Duodenal mucosa (tissue), 2 donors: ENCODE measurements at regions not wholly inside any gene's neighbourhood (a gene's known extent, or its start where the extent isn't known, plus 50 kb on each side); places are given as distances from the start of the nearest gene placed in this dataset.

Experiments used
- H3K27ac ChIP-seq: one replicate; pipeline ENCODE4 v1.7.0; 2013; ENCODE audit warnings: low read depth, low read length
- H3K27me3 ChIP-seq, 2 donors: one replicate each; pipeline ENCODE4 v1.7.0; 2013; ENCODE audit warnings: low read length in 2 of 2, control low read depth in 1 of 2; ENCODE audit not compliant: insufficient read depth in 2 of 2, control insufficient read depth in 1 of 2
- H3K36me3 ChIP-seq, 2 donors: one replicate each; pipeline ENCODE4 v1.7.0; 2013; ENCODE audit warnings: low read length in 2 of 2, control low read depth in 1 of 2; ENCODE audit not compliant: insufficient read depth in 2 of 2, control insufficient read depth in 1 of 2
- H3K4me1 ChIP-seq, 2 donors: one replicate each; pipeline ENCODE4 v1.7.0; 2013; ENCODE audit warnings: low read length in 2 of 2, control low read depth in 1 of 2; ENCODE audit not compliant: insufficient read depth in 2 of 2, control insufficient read depth in 1 of 2
- H3K4me3 ChIP-seq, 2 donors: one replicate each; pipeline ENCODE4 v1.7.0; 2013; ENCODE audit warnings: low read length in 2 of 2, low read depth in 1 of 2
- H3K9ac ChIP-seq, 2 donors: one replicate each; pipeline ENCODE4 v1.7.0; 2013; ENCODE audit warnings: low read length in 2 of 2, low read depth in 1 of 2
- H3K9me3 ChIP-seq, 2 donors: one replicate each; pipeline ENCODE4 v1.7.0; 2013; ENCODE audit warnings: low read length in 2 of 2, control low read depth in 1 of 2; ENCODE audit not compliant: control insufficient read depth in 1 of 2

DNA sequence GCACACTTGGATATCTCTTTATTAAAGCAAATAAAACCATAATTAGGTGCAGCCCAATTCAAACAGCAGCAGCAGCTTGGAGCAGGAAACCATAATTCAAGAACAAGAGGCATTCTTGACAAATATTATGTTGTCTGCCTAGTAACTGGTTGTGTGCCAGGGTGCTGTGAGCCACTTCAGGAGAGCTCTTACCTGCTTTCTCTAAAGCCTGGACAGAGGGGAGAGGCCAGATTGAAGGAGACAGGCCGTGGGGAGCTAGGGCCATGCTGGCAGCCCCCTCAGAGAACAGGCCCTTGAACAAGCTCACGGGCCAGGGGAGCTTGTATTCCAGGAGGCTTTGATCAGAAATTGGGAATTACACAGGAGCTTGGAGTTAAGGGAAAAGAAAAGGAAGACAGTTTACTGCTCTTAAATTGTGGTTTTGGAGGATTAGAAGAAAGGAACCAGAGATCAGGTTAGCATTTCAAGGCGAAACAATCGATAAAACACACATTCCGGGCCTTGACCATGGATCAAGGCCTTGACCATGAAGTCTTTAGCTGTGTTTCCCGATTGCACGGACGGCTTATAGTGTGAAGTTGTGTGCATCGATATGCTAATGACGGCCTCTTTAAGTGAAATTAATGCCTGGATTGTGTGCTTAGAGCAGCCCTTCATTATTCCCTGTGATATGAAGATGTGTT lies 69.8 kb upstream of the NKX2-2 start:
- no peak overlapping the region for H3K9ac ChIP-seq
- H3K27ac ChIP-seq, result no peak overlapping the region
- H3K36me3 ChIP-seq, result no peaks in the 10 kb centered on the region
- H3K27me3 ChIP-seq, result no peaks in the 10 kb centered on the region
- H3K4me3 ChIP-seq, result no peak overlapping the region
- H3K4me1 ChIP-seq, result no peaks in the 10 kb centered on the region
- H3K9me3 ChIP-seq, result no peaks in the 10 kb centered on the region

DNA sequence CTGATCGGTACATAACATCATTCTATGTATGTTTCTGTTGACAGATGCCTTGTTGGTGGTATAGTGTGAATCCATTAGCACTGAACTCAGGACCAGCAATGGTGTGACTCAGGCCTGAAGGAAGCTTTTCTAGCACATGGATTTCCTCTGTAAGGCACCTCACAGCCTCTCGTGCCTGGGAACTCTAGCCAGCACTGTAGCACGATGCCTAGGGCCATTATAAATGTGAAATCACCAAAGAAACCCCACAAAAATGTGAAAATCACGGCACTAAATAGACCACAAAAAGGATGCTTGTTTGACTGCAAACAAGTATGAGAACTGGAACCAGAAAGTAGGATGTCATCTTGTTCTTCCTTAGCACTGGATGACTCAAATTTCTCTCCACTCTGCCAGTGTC lies 63.7 kb upstream of the NKX2-2 start:
- H3K9ac ChIP-seq, result no peak overlapping the region

DNA sequence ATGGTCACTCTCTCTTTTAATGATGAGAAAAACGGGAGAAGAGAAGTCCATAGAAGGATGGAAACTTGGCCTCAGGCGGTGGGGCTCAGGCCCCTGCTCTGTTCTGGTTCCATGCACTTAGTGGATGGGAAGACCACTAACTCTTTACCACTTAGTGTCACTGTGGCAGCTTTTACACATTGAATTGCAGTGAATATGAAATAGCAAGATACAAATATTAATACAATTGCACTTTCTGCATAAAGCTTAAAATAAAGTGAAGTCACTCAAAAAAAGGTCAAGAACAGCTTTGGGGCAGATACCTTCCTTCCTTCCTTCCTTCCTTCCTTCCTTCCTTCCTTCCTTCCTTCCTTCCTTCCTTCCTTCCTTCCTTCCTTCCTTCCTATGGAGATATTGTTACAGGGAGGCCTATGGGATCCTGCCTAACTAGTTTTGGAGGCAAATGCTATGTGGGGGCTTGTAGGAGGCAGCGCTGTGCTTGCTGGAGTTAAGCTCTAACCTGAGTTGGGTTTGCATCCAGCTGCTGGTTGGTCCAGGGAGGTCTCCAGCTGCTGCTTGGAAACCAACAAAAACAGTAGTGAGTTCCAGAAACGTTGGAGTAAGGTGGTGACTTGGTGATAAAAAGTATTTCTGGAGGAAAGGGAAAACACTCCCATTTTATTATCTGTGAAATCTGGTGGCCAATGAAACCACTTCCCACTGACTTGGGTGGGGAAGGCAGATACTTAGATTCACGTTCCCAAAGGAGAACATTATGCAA lies 62.3 kb upstream of the NKX2-2 start:
- Histone ChIP-seq H3K36me3 (no peaks in the 10 kb centered on the region), H3K4me3 (no peak overlapping the region), H3K27ac (no peak overlapping the region), H3K9me3 (no peaks in the 10 kb centered on the region), H3K27me3 (no peaks in the 10 kb centered on the region), H3K9ac (no peak overlapping the region), H3K4me1 (no peaks in the 10 kb centered on the region)

More for the DNA sequence above, 63.7 kb upstream of the NKX2-2 start:
- no peaks in the 10 kb centered on the region for H3K9me3 ChIP-seq
- H3K36me3 ChIP-seq, result no peaks in the 10 kb centered on the region
- H3K27ac ChIP-seq, result no peak overlapping the region
- no peaks in the 10 kb centered on the region for H3K4me1 ChIP-seq
- H3K27me3 ChIP-seq, result no peaks in the 10 kb centered on the region
- H3K4me3 ChIP-seq, result no peak overlapping the region

DNA sequence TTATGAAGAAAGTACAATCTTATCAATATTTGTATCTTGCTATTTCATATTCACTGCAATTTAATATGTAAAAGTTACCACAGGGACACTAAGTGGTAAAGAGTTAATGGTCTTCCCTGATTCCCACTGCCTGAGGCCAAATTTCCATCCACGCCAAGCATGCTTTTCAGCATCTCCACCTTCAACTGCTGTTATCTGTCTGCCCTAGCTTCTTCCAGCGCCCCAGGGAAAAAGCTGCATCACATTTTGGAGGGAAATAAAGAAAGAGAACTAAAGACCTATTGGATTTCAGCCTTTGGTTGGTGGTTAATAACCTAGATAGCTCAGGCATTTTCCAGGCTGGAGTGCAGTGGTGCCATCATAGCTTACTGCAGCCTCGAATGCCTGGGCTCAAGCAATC lies 61.3 kb upstream of the NKX2-2 start:
- H3K9ac ChIP-seq, result no peak overlapping the region
- H3K27me3 ChIP-seq, result no peaks in the 10 kb centered on the region
- H3K9me3 ChIP-seq, result no peaks in the 10 kb centered on the region

DNA sequence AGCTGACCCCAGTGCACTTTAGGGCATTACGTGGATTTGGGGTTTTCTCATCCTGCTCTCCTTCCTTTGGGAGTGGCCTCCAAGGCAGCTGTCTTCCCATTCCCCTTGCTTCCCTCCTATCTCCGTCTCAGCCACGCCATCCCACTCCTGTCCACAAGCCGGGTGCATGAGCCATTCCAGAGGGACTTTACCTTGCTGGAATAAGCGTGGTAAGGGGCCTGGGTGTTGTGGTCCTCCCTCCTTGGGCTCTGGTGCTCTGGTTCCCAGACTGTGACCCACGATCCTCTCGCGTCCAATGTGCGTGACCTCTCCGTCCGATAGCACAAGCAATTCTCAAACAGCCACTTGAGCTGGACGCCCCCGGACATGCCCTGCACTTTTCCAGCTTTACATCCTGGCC lies 60.6 kb upstream of the NKX2-2 start:
- no peak overlapping the region for H3K9ac ChIP-seq
- no peaks in the 10 kb centered on the region for H3K4me1 ChIP-seq
- no peaks in the 10 kb centered on the region for H3K36me3 ChIP-seq
- no peaks in the 10 kb centered on the region for H3K27me3 ChIP-seq
- H3K27ac ChIP-seq, result no peak overlapping the region
- H3K4me3 ChIP-seq, result no peak overlapping the region
- no peaks in the 10 kb centered on the region for H3K9me3 ChIP-seq

More for the DNA sequence above, 61.3 kb upstream of the NKX2-2 start:
- Histone ChIP-seq H3K27ac (no peak overlapping the region), H3K36me3 (no peaks in the 10 kb centered on the region), H3K4me3 (no peak overlapping the region), H3K4me1 (no peaks in the 10 kb centered on the region)

DNA sequence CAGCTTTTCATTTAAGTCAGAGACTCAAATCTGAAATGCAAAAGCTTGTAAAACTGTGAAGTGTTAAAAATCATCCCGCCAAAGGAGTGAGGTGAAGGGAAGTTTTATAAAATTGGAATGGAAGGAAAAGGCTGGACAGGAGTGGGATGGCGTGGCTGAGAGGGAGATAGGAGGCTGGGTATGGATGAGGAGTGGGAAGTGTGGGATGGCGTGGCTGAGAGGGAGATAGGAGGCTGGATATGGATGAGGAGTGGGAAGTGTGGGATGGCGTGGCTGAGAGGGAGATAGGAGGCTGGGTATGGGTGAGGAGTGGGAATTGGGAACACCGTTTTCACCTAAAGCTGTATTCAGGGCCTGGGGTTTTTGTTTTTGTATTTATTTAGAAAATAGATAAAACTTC lies 59.4 kb upstream of the NKX2-2 start:
- Histone ChIP-seq H3K9ac (no peak overlapping the region), H3K9me3 (no peaks in the 10 kb centered on the region), H3K4me1 (no peaks in the 10 kb centered on the region), H3K36me3 (no peaks in the 10 kb centered on the region), H3K27ac (no peak overlapping the region), H3K27me3 (no peaks in the 10 kb centered on the region), H3K4me3 (no peak overlapping the region)

DNA sequence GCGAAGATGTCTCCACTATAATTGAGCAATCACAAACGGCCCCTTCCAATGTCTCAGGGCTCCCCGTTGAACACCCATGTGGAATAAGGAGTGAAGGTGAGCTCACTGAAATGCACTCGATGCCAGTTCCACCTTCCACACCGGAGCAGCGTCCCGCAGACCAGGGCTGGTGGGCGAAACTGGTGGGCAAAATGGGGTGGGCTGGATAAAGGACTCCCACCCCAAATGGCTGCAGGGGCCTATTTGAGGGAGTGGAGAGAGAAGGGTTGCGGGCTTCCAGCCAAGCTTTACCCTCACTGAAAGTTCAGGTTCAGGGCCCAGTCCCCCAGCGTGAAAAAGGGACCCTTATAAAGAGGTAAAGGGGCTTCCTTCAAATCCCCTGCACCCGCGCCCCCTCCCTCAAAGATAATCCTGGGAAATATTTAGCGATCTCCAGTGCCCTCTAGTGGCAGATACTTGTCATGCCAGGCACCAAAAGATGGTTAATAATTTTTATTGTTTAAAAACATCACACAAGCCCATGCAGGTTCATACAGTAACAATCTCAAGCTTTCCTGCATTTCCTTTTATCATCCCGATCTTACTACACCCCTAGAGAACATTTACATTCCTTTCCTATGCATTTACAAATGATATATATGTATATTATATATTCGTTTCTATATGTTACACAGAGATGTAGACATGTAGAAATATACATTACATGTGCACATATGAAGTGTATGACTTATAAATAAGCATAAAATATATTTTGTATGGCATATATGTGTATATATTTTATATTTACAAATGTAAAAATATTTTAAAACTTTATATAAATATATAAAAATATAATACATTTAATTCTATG lies 58.2 kb upstream of the NKX2-2 start:
- no peaks in the 10 kb centered on the region for H3K27me3 ChIP-seq
- no peak overlapping the region for H3K9ac ChIP-seq
- H3K27ac ChIP-seq, result no peak overlapping the region
- no peaks in the 10 kb centered on the region for H3K4me1 ChIP-seq
- H3K4me3 ChIP-seq, result no peak overlapping the region
- H3K9me3 ChIP-seq, result no peaks in the 10 kb centered on the region
- H3K36me3 ChIP-seq, result no peaks in the 10 kb centered on the region

DNA sequence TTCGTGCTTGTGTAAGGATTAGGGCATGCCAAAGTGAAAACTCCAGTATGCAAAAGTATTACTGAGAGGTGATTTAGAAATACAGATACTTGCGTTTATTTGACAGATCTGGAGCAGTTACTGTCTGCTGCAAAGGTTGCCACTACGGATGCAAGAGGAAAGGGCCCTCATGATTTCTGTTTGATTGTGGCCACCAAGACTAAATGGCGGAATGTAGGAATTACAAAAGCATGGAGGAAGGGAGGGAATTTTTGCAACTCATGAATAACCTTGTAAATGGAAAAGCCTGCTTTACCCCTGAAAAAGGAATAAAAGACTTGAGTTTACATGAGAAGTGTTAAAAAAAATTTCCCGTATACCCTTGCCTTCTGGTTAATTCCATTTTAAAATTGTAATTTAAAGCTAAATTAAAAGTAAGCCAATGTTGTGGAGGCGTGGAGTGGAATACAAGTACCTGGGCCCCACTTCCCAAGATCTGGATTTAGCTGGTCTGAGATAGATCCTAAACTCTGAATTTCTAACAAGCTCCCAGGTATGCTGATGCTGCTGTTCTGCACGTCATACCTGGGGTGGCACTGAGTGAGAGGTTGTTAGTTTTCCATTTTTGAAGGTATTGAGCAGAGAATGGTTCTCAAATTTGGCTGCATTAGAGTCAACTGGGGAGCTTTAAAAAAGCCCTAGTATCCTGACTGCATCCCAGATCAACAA lies 56.6 kb upstream of the NKX2-2 start:
- no peaks in the 10 kb centered on the region for H3K27me3 ChIP-seq
- no peaks in the 10 kb centered on the region for H3K9me3 ChIP-seq
- H3K36me3 ChIP-seq, result no peaks in the 10 kb centered on the region
- H3K4me1 ChIP-seq, result no peaks in the 10 kb centered on the region
- H3K9ac ChIP-seq, result no peak overlapping the region
- no peak overlapping the region for H3K4me3 ChIP-seq
- no peak overlapping the region for H3K27ac ChIP-seq

DNA sequence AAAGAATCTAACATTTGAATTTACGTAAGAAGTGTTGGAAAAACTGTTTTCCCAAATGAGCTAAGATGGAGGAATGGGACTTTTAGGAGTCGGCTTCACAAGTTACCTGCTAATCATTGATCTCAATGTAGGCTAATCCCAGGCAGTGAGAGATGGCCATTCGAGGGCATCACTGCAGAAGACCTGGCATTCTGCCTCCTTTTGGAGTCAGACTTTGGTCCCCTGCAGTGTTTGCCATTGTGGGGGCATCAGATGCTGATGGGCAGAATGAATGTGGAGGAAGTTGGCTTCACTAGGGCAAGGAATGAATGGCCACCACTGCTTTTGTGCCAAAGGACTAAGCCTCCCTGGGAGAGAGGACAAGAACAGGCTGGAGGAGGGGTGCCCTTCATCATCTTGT lies 55.7 kb upstream of the NKX2-2 start:
- Histone ChIP-seq H3K4me3 (no peak overlapping the region), H3K4me1 (no peaks in the 10 kb centered on the region), H3K9me3 (no peaks in the 10 kb centered on the region), H3K27ac (no peak overlapping the region), H3K27me3 (no peaks in the 10 kb centered on the region), H3K36me3 (no peaks in the 10 kb centered on the region), H3K9ac (no peak overlapping the region)
